ENCODE measurements at regions not wholly inside any gene's neighbourhood (a gene's known extent, or its start where the extent isn't known, plus 50 kb on each side); places are given as distances from the start of the nearest gene placed in this dataset.

GRCh38 chr4:98210281-98210680 is 50.9 kb upstream of the RAP1GDS1 start:
- Mint-ChIP-seq H3K27me3 (ENCODE audit: unreplicated experiment) (no peaks in the 10 kb centered on the region), H3K36me3 (ENCODE audit: insufficient read depth, unreplicated experiment) (no peaks in the 10 kb centered on the region), H3K4me1 (ENCODE audit: low read depth, unreplicated experiment) (no peaks in the 10 kb centered on the region), H3K27ac (ENCODE audit: unreplicated experiment) (no peak overlapping the region), H3K9me3 (ENCODE audit: low read depth, unreplicated experiment) (no peaks in the 10 kb centered on the region), H3K4me3 (ENCODE audit: low read depth, unreplicated experiment) (no peak overlapping the region)
- TF ChIP-seq, protein P1, sequence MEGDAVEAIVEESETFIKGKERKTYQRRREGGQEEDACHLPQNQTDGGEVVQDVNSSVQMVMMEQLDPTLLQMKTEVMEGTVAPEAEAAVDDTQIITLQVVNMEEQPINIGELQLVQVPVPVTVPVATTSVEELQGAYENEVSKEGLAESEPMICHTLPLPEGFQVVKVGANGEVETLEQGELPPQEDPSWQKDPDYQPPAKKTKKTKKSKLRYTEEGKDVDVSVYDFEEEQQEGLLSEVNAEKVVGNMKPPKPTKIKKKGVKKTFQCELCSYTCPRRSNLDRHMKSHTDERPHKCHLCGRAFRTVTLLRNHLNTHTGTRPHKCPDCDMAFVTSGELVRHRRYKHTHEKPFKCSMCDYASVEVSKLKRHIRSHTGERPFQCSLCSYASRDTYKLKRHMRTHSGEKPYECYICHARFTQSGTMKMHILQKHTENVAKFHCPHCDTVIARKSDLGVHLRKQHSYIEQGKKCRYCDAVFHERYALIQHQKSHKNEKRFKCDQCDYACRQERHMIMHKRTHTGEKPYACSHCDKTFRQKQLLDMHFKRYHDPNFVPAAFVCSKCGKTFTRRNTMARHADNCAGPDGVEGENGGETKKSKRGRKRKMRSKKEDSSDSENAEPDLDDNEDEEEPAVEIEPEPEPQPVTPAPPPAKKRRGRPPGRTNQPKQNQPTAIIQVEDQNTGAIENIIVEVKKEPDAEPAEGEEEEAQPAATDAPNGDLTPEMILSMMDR (IDR thresholded peaks at IDR 0.05; ENCODE audit: unreplicated experiment), result no peak
- no TSS peak for BruUV-seq (replicated peaks)
- CTCF ChIA-PET, result no interaction called here
- intact Hi-C loops (cut with micrococcal nuclease; ENCODE audit: unreplicated experiment), result no loop called here
- no peak for DNase-seq

- no peak overlapping the region for H3K4me3 Mint-ChIP-seq (ENCODE audit: low read depth, unreplicated experiment)
- BruUV-seq (replicated peaks), result no TSS peak
- H3K27ac Mint-ChIP-seq (ENCODE audit: unreplicated experiment), result no peak overlapping the region
- no peaks in the 10 kb centered on the region for H3K4me1 Mint-ChIP-seq (ENCODE audit: low read depth, unreplicated experiment)
- H3K9me3 Mint-ChIP-seq (ENCODE audit: low read depth, unreplicated experiment), result no peaks in the 10 kb centered on the region
- no peak for DNase-seq
- no peaks in the 10 kb centered on the region for H3K27me3 Mint-ChIP-seq (ENCODE audit: unreplicated experiment)
- TF ChIP-seq, protein P1 (IDR thresholded peaks at IDR 0.05; ENCODE audit: unreplicated experiment), result no peak
- no peaks in the 10 kb centered on the region for H3K36me3 Mint-ChIP-seq (ENCODE audit: insufficient read depth, unreplicated experiment)
- CTCF ChIA-PET, result no interaction called here
- intact Hi-C loops (cut with micrococcal nuclease; ENCODE audit: unreplicated experiment), result no loop called here
Observed at GRCh38 chr4:98209111-98209510, 52.1 kb upstream of the RAP1GDS1 start.

GRCh38 chr4:98204236-98204553 is 57.0 kb upstream of the RAP1GDS1 start:
- DNase-seq, result no peak
- peaks cover 3% of the 10 kb centered on the region for H3K9me3 Mint-ChIP-seq (ENCODE audit: low read depth, unreplicated experiment)
- H3K27ac Mint-ChIP-seq (ENCODE audit: unreplicated experiment), result no peak overlapping the region
- no peaks in the 10 kb centered on the region for H3K36me3 Mint-ChIP-seq (ENCODE audit: insufficient read depth, unreplicated experiment)
- TF ChIP-seq, protein P1 (IDR thresholded peaks at IDR 0.05; ENCODE audit: unreplicated experiment), result no peak
- no peaks in the 10 kb centered on the region for H3K4me1 Mint-ChIP-seq (ENCODE audit: low read depth, unreplicated experiment)
- CTCF ChIA-PET, result interaction anchor here (0.7 kb wide), 1 partner anchor 1033 kb away, joined by 4 read pairs; no protein-coding TSS in a partner anchor
- no peaks in the 10 kb centered on the region for H3K27me3 Mint-ChIP-seq (ENCODE audit: unreplicated experiment)
- H3K4me3 Mint-ChIP-seq (ENCODE audit: low read depth, unreplicated experiment), result no peak overlapping the region
- intact Hi-C loops (cut with micrococcal nuclease; ENCODE audit: unreplicated experiment), result no loop called here
- no TSS peak for BruUV-seq (replicated peaks)

DNA sequence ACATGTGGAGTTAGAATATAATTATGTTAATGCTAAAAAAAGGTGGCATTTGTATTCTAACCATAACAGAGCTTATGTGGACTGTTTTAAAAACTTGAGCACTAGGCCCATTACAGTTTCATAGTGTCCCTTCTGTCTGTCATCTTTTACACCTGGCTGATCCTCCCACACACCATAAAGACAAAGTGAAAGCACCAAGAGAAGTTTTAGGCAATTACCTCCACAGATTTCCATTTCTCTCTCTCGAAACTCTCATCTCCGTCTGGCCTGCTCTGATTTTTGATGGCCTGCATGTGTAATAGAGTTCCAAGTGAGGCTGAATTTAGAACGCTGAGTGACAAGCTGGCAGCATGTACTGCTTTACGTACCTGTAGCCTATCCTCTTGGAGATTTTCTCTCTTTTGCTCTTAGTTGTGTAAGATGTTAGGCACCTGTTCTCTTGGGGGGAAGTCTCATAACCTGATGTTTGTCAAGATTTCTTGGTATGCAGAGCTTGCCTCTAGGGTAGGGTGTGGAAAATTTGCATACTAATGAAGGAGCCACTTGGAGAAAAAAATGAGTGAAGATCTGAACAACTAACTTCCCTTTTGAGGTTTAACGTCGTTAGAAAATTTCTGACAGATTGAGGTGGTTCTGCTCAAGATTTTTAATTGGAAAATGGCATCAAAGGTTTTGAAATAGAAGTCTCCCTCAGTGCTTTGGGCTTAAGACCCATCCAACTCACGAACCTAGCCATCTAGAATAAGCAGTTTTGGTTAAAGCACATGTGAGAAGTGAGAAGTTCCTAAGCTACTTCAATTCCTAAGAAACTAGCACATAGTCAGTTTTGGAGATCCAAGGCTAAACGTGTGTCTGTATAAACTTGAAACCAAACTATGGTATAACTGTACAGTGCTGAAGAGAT is 57.6 kb upstream of the RAP1GDS1 start:
- Mint-ChIP-seq H3K9me3 (ENCODE audit: low read depth, unreplicated experiment) (peaks cover 3% of the 10 kb centered on the region), H3K4me3 (ENCODE audit: low read depth, unreplicated experiment) (no peak overlapping the region), H3K4me1 (ENCODE audit: low read depth, unreplicated experiment) (no peaks in the 10 kb centered on the region), H3K27ac (ENCODE audit: unreplicated experiment) (no peak overlapping the region), H3K36me3 (ENCODE audit: insufficient read depth, unreplicated experiment) (no peaks in the 10 kb centered on the region), H3K27me3 (ENCODE audit: unreplicated experiment) (no peaks in the 10 kb centered on the region)
- CTCF ChIA-PET, result no interaction called here
- intact Hi-C loops (cut with micrococcal nuclease; ENCODE audit: unreplicated experiment), result no loop called here
- DNase-seq, result no peak
- TF ChIP-seq, protein P1 (IDR thresholded peaks at IDR 0.05; ENCODE audit: unreplicated experiment), result no peak
- no TSS peak for BruUV-seq (replicated peaks)

Measured in Calu3 (cell line).